ENCODE measurements at regions not wholly inside any gene's neighbourhood (a gene's known extent, or its start where the extent isn't known, plus 50 kb on each side); places are given as distances from the start of the nearest gene placed in this dataset.
"Not testable (repeated sequence)": the region's sequence is repeated elsewhere in the genome, so short reads cannot be mapped to it uniquely, and the experiment has no call there.

- no peak overlapping the region for H3K4me3 ChIP-seq (ENCODE audit: low read depth, low read length)
- no peak for TF ChIP-seq CTCF (conservative IDR thresholded peaks at IDR 0.05; ENCODE audit: low read depth, low read length)
- DNase-seq (ENCODE audit: low read depth): no peak
These were observed 131.8 kb upstream of the DAP start for GRCh38 chr5:10892911-10893215.

GRCh38 chr5:10892147-10892910, 131.3 kb upstream of the DAP start:
- no peak for DNase-seq (ENCODE audit: low read depth)
- no peak for TF ChIP-seq CTCF (conservative IDR thresholded peaks at IDR 0.05; ENCODE audit: low read depth, low read length)
- no peak overlapping the region for H3K4me3 ChIP-seq (ENCODE audit: low read depth, low read length)

GRCh38 chr5:10891193-10891592, 130.2 kb upstream of the DAP start:
- TF ChIP-seq CTCF (conservative IDR thresholded peaks at IDR 0.05; ENCODE audit: low read depth, low read length): no peak

GRCh38 chr5:10886497-10886896, 125.5 kb upstream of the DAP start:
- H3K4me3 ChIP-seq (ENCODE audit: low read depth, low read length): no peak overlapping the region
- no peak for TF ChIP-seq CTCF (conservative IDR thresholded peaks at IDR 0.05; ENCODE audit: low read depth, low read length)
- DNase-seq (ENCODE audit: low read depth): no peak

More at GRCh38 chr5:10891193-10891592, 130.2 kb upstream of the DAP start:
- no peak for DNase-seq (ENCODE audit: low read depth)
- H3K4me3 ChIP-seq (ENCODE audit: low read depth, low read length): no peak overlapping the region

GRCh38 chr5:10885026-10885425, 124.0 kb upstream of the DAP start:
- H3K4me3 ChIP-seq (ENCODE audit: low read depth, low read length): no peak overlapping the region
- TF ChIP-seq CTCF (conservative IDR thresholded peaks at IDR 0.05; ENCODE audit: low read depth, low read length): no peak
- peak; percentile 27 for DNase-seq (ENCODE audit: low read depth)

- not testable (repeated sequence) for H3K4me3 ChIP-seq (ENCODE audit: low read depth, low read length); DNase-seq (ENCODE audit: low read depth)
These were observed 122.9 kb upstream of the DAP start for GRCh38 chr5:10883945-10884344.

GRCh38 chr5:10880934-10881333, 119.9 kb upstream of the DAP start:
- DNase-seq (ENCODE audit: low read depth): no peak
- H3K4me3 ChIP-seq (ENCODE audit: low read depth, low read length): no peak overlapping the region
- no peak for TF ChIP-seq CTCF (conservative IDR thresholded peaks at IDR 0.05; ENCODE audit: low read depth, low read length)

GRCh38 chr5:10876996-10877395, 116.0 kb upstream of the DAP start:
- not testable (repeated sequence) for DNase-seq (ENCODE audit: low read depth); H3K4me3 ChIP-seq (ENCODE audit: low read depth, low read length)
